Kidney (tissue), 13 donors: ENCODE measurements at regions not wholly inside any gene's neighbourhood (a gene's known extent, or its start where the extent isn't known, plus 50 kb on each side); places are given as distances from the start of the nearest gene placed in this dataset.

Experiments used
- DNase-seq, 5 donors: peaks; one replicate each; pipeline ENCODE4 v3.0.0-alpha.2; 2013 to 2020
- FAIRE-seq: peaks from 2 replicates; lab custom pipeline; 2012; peaks lifted over from hg19 to GRCh38; lab: Jason Lieb, UNC
- H3K27ac ChIP-seq, 2 donors: one replicate each; pipeline ENCODE4 v1.7.0; 2013; ENCODE audit warnings: low read depth in 2 of 2, low read length in 2 of 2, inconsistent platforms in 1 of 2
- H3K27me3 ChIP-seq: one replicate; pipeline ENCODE4 v1.7.1; 2013; ENCODE audit warnings: low read length, inconsistent platforms; ENCODE audit not compliant: control insufficient read depth, insufficient read depth
- H3K36me3 ChIP-seq, 3 donors: one replicate each; pipeline versions ENCODE4 v1.7.0 to v1.7.1; 2013; ENCODE audit warnings: low read length in 3 of 3, control low read depth in 1 of 3, inconsistent platforms in 1 of 3; ENCODE audit not compliant: insufficient read depth in 3 of 3, control insufficient read depth in 2 of 3
- H3K4me1 ChIP-seq, 3 donors: one replicate each; pipeline versions ENCODE4 v1.7.0 to v1.7.1; 2013; ENCODE audit warnings: low read length in 3 of 3, inconsistent platforms in 1 of 3, low read depth in 1 of 3; ENCODE audit not compliant: control insufficient read depth in 2 of 3, insufficient read depth in 2 of 3
- H3K4me3 ChIP-seq, 3 donors: one replicate each; pipeline versions ENCODE4 v1.7.0 to v1.8.1; 2013; ENCODE audit warnings: low read length in 3 of 3, control low read depth in 1 of 3, inconsistent platforms in 1 of 3
- H3K9ac ChIP-seq, 3 donors: one replicate each; pipeline versions ENCODE4 v1.7.0 to v1.7.1; 2013; ENCODE audit warnings: low read length in 3 of 3, control low read depth in 1 of 3, inconsistent platforms in 1 of 3
- H3K9me3 ChIP-seq, 3 donors: one replicate each; pipeline versions ENCODE4 v1.7.0 to v1.7.1; 2013; ENCODE audit warnings: low read length in 3 of 3, control low read depth in 1 of 3, inconsistent platforms in 1 of 3; ENCODE audit not compliant: control insufficient read depth in 2 of 3, insufficient read depth in 1 of 3
- CTCF ChIP-seq: IDR thresholded peaks from 3 replicates; pipeline ENCODE4 v1.5.1; 2012; ENCODE audit warnings: mild to moderate bottlenecking, moderate library complexity, borderline replicate concordance; ENCODE audit not compliant: insufficient read depth; ENCODE audit errors: extremely low read depth
- intact Hi-C: fragments of 100-400 bp; cut with DNase I; formaldehyde crosslinking; loops from one replicate; pipeline ENCODE4 v1.11.1; 2022
- donor health status: control.
- donor health status: control.
- donor health status: control.
- donor health status: control.
- donor health status: control.
- donor health status: DM: yes; HTN: yes; CAD: no.
- donor health status: Normal renal cell carcinoma (clear cell type).

GRCh38 chr2:118431586-118431985 is 343.3 kb downstream of the INSIG2 start:
- no peaks in the 10 kb centered on the region for H3K4me1 ChIP-seq
- H3K4me3 ChIP-seq = no peak overlapping the region
- DNase-seq (no peak), FAIRE-seq (no peak)
- H3K27ac ChIP-seq = no peak overlapping the region
- no peak overlapping the region for H3K9ac ChIP-seq
- TF ChIP-seq CTCF = no peak
- intact Hi-C loops = no loop called here
- no peaks in the 10 kb centered on the region for H3K36me3 ChIP-seq
- H3K27me3 ChIP-seq = no peaks in the 10 kb centered on the region
- no peaks in the 10 kb centered on the region for H3K9me3 ChIP-seq

GRCh38 chr2:118431165-118431517 is 342.9 kb downstream of the INSIG2 start:
- H3K27me3 ChIP-seq = no peaks in the 10 kb centered on the region
- intact Hi-C loops = no loop called here
- H3K9me3 ChIP-seq = no peaks in the 10 kb centered on the region
- H3K9ac ChIP-seq = no peak overlapping the region
- H3K4me1 ChIP-seq = no peaks in the 10 kb centered on the region
- DNase-seq (no peak), FAIRE-seq (no peak)
- H3K36me3 ChIP-seq = no peaks in the 10 kb centered on the region
- no peak for TF ChIP-seq CTCF
- no peak overlapping the region for H3K4me3 ChIP-seq
- no peak overlapping the region for H3K27ac ChIP-seq

- H3K27me3 ChIP-seq = no peaks in the 10 kb centered on the region
- no peak for DNase-seq
- no peak overlapping the region for H3K4me3 ChIP-seq
- intact Hi-C loops = no loop called here
- H3K27ac ChIP-seq = no peak overlapping the region
- TF ChIP-seq CTCF = no peak
- no peaks in the 10 kb centered on the region for H3K4me1 ChIP-seq
- no peaks in the 10 kb centered on the region for H3K9me3 ChIP-seq
- no peaks in the 10 kb centered on the region for H3K36me3 ChIP-seq
- H3K9ac ChIP-seq = no peak overlapping the region
- no peak for FAIRE-seq
Measured at GRCh38 chr2:118430510-118431164, 342.4 kb downstream of the INSIG2 start.

GRCh38 chr2:118425191-118425590 is 336.9 kb downstream of the INSIG2 start:
- FAIRE-seq (no peak), DNase-seq (no peak)
- H3K4me3 ChIP-seq = no peak overlapping the region
- no peaks in the 10 kb centered on the region for H3K27me3 ChIP-seq
- no peaks in the 10 kb centered on the region for H3K9me3 ChIP-seq
- H3K4me1 ChIP-seq = no peaks in the 10 kb centered on the region
- no peak overlapping the region for H3K27ac ChIP-seq
- no peak for TF ChIP-seq CTCF
- intact Hi-C loops = no loop called here
- H3K9ac ChIP-seq = no peak overlapping the region
- H3K36me3 ChIP-seq = no peaks in the 10 kb centered on the region
